Ovary (tissue), 7 donors: ENCODE measurements at regions not wholly inside any gene's neighbourhood (a gene's known extent, or its start where the extent isn't known, plus 50 kb on each side); places are given as distances from the start of the nearest gene placed in this dataset.

Experiments used
- DNase-seq, 5 donors: peaks; one replicate each; pipeline ENCODE4 v3.0.0-alpha.2; 2019 to 2020
- H3K27ac ChIP-seq, 2 donors: fragments of 200-600 bp; one replicate each; pipeline versions ENCODE4 v1.5.1 to v1.8.0; 2019 to 2022
- H3K27me3 ChIP-seq: fragments of 200-600 bp; one replicate; pipeline ENCODE4 v1.8.0; 2022
- H3K36me3 ChIP-seq: fragments of 200-600 bp; sonication (generic); one replicate; pipeline ENCODE4 v1.5.1; 2019
- H3K4me1 ChIP-seq: one replicate; pipeline ENCODE4 v1.8.1; 2013; ENCODE audit warnings: mild to moderate bottlenecking, moderate library complexity; ENCODE audit not compliant: insufficient read depth
- H3K4me3 ChIP-seq: fragments of 200-600 bp; sonication (generic); one replicate; pipeline ENCODE4 v1.5.1; 2017
- H3K9me3 ChIP-seq, 2 donors: fragments of 200-600 bp in 1 of 2; sonication (generic) in 1 of 2; one replicate each; pipeline versions ENCODE4 v1.5.1 to v1.8.1; 2013 to 2019; ENCODE audit warnings: mild to moderate bottlenecking in 1 of 2, moderate library complexity in 1 of 2
- CTCF ChIP-seq, 3 donors: fragments of 450-650 bp in 2 of 3; fragments of 200-600 bp in 1 of 3; IDR thresholded peaks; one replicate each; pipeline versions ENCODE4 v1.5.1 to v1.8.0; 2016 to 2022; ENCODE audit warnings: antibody characterized with exemption in 3 of 3, mild to moderate bottlenecking in 1 of 3
- EP300 ChIP-seq: sonication (generic); formaldehyde crosslinking; IDR thresholded peaks from one replicate; pipeline ENCODE4 v1.6.1; 2017; ENCODE audit warnings: antibody characterized with exemption
- POLR2A ChIP-seq: fragments of 450-650 bp; IDR thresholded peaks from one replicate; pipeline ENCODE4 v1.6.1; 2017; ENCODE audit warnings: antibody characterized with exemption, mild to moderate bottlenecking, moderate library complexity
- WGBS, 3 donors: extraction: QIAGEN DNeasy Blood & Tissue Kit in 1 of 3; methylation state at CpG; one replicate each; pipeline versions ENCODE4 v1.1.5 to v1.1.7; 2013 to 2017; 5-methylcytosine and 5-hydroxymethylcytosine counted together
- intact Hi-C, 4 donors: fragments of 100-400 bp; cut with DNase I; formaldehyde crosslinking; loops; one replicate each; pipeline versions ENCODE4 v1.11.0 to v1.15.1; 2022 to 2023
- donor health status: DM: no; HTN: no; CAD: no; lungs with moderate emphysema.
- donor health status: DM: no; HTN: no; CAD: no.
- donor health status: Bipolar disorder and iron deficiency.
- donor health status: DM: no; HTN: no; CAD: no.
- donor health status: DM: yes; HTN: yes; CAD: no.

- Histone ChIP-seq H3K27me3 (no peaks in the 10 kb centered on the region), H3K36me3 (no peaks in the 10 kb centered on the region), H3K4me1 (no peaks in the 10 kb centered on the region), H3K9me3 (no peaks in the 10 kb centered on the region), H3K27ac (no peak overlapping the region), H3K4me3 (no peak overlapping the region)
- DNase-seq, result no peak
- intact Hi-C loops, result no loop called here
- TF ChIP-seq CTCF (IDR thresholded peaks at IDR 0.05) (no peak), POLR2A (no peak), EP300 (no peak)
- WGBS, 3 donors, result 30 to 43% (median 31%) methylated on average over 2 of the region's 2 CpGs
Observed at GRCh38 chrX:20585782-20586181, 319.1 kb upstream of the RPS6KA3 start.

GRCh38 chrX:20571611-20572010, 304.9 kb upstream of the RPS6KA3 start:
- Histone ChIP-seq H3K27me3 (no peaks in the 10 kb centered on the region), H3K27ac (no peak overlapping the region), H3K4me1 (no peaks in the 10 kb centered on the region), H3K36me3 (no peaks in the 10 kb centered on the region), H3K9me3 (no peaks in the 10 kb centered on the region), H3K4me3 (no peak overlapping the region)
- TF ChIP-seq POLR2A (no peak), CTCF (IDR thresholded peaks at IDR 0.05) (no peak), EP300 (no peak)
- intact Hi-C loops, result no loop called here
- 44 to 62% (median 49%) methylated on average over 1 of the region's 1 CpG for WGBS, 3 donors
- DNase-seq, result no peak

- DNase-seq, result no peak
- Histone ChIP-seq H3K36me3 (no peaks in the 10 kb centered on the region), H3K4me3 (no peak overlapping the region), H3K27ac (no peak overlapping the region), H3K4me1 (no peaks in the 10 kb centered on the region), H3K9me3 (no peaks in the 10 kb centered on the region), H3K27me3 (no peaks in the 10 kb centered on the region)
- TF ChIP-seq CTCF (IDR thresholded peaks at IDR 0.05) (no peak), POLR2A (no peak), EP300 (no peak)
- intact Hi-C loops, result no loop called here
Observed at GRCh38 chrX:20567108-20567507, 300.4 kb upstream of the RPS6KA3 start.

GRCh38 chrX:20547611-20548051, 280.9 kb upstream of the RPS6KA3 start:
- intact Hi-C loops, result no loop called here
- WGBS, 3 donors, result 30 to 33% (median 31%) methylated on average over 3 of the region's 3 CpGs
- H3K36me3 ChIP-seq, result no peaks in the 10 kb centered on the region
- TF ChIP-seq POLR2A, result no peak
- TF ChIP-seq EP300, result no peak
- TF ChIP-seq CTCF (IDR thresholded peaks at IDR 0.05), result no peak
- no peak for DNase-seq
- no peaks in the 10 kb centered on the region for H3K27me3 ChIP-seq
- no peaks in the 10 kb centered on the region for H3K9me3 ChIP-seq
- no peaks in the 10 kb centered on the region for H3K4me1 ChIP-seq
- no peak overlapping the region for H3K4me3 ChIP-seq
- no peak overlapping the region for H3K27ac ChIP-seq

- Histone ChIP-seq H3K9me3 (peaks cover 0 to 3% of the 10 kb centered on the region in 2 donors), H3K4me3 (no peak overlapping the region), H3K27me3 (no peaks in the 10 kb centered on the region), H3K36me3 (no peaks in the 10 kb centered on the region), H3K27ac (no peak overlapping the region), H3K4me1 (no peaks in the 10 kb centered on the region)
- DNase-seq, result no peak
- 42 to 53% (median 53%) methylated on average over 3 of the region's 3 CpGs for WGBS, 3 donors
- intact Hi-C loops, result no loop called here
- no peak for TF ChIP-seq CTCF (IDR thresholded peaks at IDR 0.05)
Observed at GRCh38 chrX:20545538-20545937, 278.8 kb upstream of the RPS6KA3 start.
